Cerebellar nuclear complex (tissue), 1 donor: ENCODE measurements at regions not wholly inside any gene's neighbourhood (a gene's known extent, or its start where the extent isn't known, plus 50 kb on each side); places are given as distances from the start of the nearest gene placed in this dataset.
"Not testable (repeated sequence)": the region's sequence is repeated elsewhere in the genome, so short reads cannot be mapped to it uniquely, and the experiment has no call there.

Source experiments
- DNase-seq, 2 experiments: peaks; one replicate each; lab custom pipeline; 2025; lab: John Stamatoyannopoulos, UW

DNA sequence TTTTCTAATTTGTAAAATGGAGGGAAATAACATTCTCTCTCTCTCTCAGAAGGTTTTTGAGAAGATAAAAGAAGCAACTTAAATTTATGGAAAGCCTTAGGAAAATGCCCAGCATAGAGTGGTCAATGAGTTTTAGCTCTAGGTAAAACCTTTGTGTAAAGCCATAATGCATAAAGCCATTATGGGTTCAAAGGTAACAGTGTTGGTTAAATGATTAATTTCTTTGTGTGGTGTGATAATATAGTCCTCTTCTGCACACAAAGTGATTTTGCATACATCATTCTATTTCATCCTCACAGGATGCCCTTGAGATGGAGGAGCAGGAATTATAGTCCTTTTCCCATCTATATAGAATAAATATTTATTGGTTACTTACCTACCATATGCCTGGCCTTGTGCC, 602.9 kb downstream of the CSNK1G3 start:
- no peak for DNase-seq

DNA sequence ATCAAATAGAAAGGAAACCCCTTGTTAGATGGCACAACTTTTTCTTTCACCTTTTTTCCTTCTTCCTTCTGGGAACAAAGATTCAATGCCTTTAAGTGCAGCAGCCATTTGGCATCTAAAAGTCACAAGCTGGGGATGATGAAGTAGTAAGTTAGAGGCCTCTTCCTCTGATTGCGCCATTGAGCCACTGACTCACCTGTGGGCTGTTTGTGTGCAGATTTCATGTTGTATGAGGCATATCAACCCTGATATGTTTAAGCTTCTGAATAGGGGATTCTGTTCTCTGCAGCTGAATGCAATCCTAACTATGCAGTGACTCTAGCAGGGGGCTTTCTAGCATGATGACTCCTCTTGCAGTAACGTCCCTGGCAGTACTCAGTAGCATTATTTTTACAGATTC, 599.9 kb downstream of the CSNK1G3 start:
- no peak for DNase-seq

DNA sequence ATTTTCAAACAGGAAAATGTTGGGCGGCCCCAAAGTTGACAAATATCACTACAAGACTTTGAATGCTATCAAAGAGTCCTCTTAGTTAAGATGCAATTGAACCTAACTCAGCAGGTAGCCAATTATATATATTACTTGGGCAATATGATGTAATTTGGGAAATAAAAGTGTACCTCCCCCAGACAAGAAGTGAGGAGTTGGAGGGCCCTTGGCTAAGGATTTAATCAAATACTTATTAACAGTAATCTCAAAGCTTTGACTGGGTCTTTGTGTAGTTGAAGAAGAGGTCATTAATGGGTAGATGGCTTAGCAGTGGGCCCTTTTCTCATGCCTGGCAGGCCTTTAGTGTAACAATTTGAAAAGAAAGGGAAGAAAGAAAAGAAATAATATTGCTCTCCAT, 599.0 kb downstream of the CSNK1G3 start:
- DNase-seq = no peak

DNA sequence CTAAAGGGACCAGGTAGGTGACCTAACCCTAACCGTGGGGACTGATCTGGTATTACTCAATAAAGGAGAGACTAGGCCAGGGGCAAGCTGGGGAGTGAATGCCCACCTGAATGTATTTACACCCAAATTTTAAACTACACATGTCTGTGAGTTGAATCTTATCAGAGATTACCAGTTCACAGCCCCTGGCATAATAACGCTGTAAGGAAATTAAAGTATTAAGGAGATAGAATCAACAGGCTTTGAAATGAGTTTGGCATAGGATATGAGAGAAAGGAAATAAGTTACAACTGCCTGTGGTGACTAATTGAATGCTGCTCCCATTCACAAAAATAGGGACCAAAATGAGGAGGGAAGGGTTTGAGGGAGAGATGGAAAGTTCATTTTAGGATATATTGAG, 593.3 kb downstream of the CSNK1G3 start:
- no peak for DNase-seq

DNA sequence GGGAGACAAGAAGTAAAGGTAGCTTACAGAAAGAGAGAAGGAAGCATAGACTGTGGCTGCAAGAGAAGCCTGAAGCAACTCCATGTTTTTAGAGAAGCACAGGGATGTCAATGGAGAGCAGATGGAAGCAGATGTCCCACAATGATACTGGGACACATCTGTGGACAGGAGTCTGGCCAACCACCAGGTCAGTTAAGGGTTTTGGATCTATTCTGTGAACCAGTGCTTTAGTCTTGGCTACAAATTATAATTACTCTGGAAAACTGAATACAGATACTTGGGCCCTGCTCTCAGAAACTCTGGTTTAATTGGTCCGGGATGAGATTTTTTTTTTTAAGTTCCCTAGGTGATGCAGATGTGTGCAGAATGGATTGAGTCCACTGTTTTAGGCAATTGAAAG, 592.8 kb downstream of the CSNK1G3 start:
- no peak for DNase-seq

DNA sequence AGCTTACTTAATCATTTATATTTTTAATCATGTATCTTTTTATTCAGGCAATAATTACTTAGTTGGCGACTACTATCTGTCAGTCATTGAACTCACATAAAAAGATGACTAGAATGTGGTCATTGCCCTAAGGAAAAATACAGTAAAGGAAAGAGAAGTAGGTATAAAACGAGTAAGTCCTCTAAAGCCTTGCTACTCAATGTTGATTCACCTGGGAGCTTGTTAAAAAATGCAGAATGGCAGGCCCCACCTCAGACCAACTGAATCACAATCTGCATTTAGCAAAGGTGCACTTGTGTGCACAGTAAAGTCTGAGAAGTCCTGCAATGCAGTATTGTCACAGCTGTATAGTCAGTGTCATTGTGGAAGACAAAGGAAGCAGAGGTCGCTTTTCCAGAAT, 592.4 kb downstream of the CSNK1G3 start:
- no peak for DNase-seq

DNA sequence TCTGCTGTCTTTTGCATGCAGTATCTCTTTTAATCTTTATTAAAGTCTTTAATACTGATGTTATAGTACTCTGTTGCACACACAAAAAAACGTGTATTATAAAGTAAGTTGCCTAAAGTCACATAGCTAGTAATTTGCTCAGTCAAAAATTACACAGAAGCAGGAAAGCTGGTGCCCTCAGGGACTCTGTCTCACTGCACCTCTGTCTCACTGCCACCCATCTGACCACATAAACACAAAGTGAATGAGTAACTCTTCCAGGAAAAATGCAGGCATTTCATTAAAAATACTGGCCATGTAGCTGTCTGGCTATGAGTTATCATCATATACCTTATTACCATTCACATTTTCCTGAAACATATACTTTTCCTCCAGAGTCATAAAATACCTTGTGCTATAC, 591.7 kb downstream of the CSNK1G3 start:
- no peak for DNase-seq

DNA sequence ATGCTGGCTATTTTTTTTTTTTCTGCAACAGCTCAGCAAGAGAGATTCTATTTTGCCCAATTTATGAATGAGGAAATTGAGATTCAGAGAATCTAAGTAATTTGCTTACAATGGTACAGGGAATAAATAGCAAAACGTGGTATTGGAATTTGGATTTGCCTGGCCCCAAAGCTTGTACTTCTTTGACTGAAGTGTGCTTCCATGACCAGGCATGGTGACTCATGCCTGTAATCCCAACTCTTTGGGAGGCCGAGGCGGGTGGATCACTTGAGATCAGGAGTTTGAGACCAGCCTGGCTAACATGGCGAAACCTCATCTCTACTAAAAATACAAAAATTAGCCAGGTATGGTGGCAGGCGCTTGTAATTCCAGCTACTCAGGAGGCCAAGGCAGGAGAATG, 591.1 kb downstream of the CSNK1G3 start:
- DNase-seq = not testable (repeated sequence)

DNA sequence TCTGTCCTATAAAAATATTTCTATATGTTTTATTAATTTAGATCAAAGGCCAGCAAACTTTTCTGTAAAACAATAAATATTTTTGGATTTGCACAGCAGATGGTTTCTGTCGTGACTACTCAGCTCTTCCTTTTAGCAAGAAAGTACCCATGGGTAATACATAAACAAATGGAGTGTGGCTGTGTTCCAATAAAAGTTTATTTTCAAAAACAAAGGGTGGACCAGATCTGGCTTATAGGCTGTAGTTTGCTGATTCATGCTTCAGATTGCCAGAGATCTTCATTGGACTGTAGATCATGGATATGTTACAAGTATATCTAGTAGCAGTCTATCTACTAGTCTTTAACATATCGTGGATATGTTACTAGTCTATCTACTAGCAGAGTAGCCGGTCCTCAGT, 590.5 kb downstream of the CSNK1G3 start:
- no peak for DNase-seq

DNA sequence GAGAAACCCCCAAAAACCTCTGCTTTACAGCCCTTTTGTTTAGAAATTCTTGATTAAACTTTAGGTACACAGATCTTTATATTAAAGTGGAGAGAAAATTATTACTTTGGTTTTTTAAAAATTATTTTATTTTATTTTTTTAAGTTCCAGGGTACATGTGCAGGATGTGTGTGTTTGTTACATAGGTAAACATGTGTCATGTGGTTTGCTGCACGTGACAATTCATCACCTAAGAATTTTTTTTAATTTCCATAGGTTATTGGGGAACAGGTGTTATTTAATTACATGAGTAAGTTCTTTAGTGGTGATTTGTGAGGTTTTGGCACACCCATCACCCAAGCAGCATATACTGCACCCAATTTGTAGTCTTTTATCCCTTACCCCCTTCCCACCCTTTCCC, 581.7 kb downstream of the CSNK1G3 start:
- no peak for DNase-seq

DNA sequence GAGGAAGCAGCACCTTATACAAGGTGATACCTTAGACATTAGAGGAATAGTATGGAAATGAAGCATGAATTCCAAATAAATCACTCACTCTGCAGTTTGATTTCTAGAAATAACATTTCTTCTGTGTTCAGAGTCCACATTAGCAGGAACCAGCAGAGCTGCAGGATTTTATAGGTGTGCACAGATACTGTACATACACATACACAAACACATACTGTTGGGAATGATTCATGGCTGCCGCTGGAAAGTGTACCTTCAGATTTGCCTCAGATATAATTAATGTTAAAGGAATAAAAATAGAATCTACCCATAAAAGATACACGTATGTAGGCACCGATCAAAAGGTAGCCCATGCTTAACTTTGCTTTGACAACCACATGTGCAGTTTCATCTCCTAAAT, 578.1 kb downstream of the CSNK1G3 start:
- DNase-seq = no peak

DNA sequence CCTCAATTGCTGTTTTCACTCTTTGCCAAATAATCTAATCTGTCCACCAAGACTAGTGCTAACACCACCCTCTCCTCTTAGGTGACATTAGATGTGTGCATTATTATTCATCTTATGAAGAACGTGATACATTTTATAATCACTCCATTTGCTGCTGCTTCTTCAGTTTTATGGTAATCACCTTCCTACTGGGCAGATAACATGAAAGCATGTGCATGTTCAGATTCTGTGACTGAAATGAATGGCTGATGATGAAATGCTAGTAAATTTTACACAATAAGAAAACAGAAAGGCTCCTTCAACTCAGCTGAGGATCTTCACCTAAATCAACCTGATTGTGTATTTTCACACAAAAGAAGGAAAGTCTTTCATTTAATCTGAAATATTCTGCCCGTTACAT, 577.6 kb downstream of the CSNK1G3 start:
- DNase-seq = no peak

DNA sequence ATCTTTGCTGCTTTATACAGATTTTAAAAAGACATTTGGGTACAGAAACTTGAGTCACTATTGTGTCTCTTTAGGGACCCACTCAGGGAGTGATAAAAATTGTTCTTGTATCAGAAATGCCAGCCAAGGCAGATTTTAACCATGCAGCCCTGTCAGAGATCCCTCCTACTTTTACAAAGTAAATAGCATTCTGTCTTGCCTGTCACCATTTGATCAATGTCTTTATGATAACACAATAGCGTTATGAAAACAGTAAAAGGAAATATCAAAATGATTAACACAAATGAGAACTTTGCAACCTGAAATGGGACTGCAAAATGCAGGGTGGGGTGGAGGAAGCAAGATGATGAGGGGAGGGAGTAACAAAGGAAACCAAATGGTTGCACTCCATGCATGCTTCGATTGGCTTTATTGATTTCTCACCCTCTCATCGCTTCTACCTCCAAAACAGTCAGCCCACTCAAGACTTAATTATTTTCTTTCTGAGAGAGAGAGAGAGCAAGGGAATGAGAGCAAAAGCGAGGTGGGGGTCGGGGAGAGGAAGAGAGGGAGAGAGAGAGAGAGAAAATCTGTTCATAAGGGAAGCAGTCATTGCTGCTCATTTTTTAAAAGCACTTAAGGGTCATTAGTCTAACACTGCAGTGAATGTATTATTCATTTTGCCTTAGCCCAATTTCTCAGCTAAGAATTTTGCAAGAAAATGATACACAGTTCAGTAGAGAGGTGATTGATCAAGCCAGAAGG, 576.5 kb downstream of the CSNK1G3 start:
- no peak for DNase-seq

DNA sequence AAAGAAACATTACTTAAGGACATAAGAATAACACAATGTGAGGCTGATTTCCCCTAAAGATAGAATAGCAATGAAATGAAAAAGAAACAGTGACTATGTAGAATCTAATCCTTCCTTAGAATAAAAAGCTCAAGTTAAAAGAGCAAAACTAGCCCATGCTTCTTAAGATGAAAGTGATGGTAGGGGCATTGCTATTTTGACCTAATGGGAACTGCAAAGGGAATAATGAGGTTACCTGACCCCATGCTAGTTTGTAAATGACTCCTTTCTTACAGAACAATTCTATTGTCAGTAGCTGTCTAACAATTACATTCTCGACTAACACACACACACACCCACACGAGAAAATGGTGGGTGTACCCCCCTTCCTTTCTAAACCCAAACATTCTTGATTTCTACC, 575.8 kb downstream of the CSNK1G3 start:
- DNase-seq = no peak

DNA sequence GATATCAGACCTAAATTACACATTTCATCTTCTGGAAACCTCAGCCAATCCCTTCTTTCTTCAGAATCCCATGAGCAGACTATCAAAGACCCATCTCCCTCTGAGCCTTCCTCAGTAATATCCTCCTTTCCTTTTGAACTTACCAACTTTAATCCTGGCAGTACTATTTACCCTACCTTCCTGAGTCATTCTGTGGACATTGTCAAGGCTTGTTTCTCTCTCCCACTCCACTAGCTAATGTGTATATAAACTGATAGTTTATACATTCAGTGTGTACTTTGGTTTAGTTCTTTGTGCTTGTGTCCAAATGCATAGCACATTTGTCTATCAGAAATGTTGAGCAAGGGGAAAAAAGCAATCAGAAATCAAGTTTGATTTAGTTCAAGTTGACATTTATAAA, 568.3 kb downstream of the CSNK1G3 start:
- no peak for DNase-seq

DNA sequence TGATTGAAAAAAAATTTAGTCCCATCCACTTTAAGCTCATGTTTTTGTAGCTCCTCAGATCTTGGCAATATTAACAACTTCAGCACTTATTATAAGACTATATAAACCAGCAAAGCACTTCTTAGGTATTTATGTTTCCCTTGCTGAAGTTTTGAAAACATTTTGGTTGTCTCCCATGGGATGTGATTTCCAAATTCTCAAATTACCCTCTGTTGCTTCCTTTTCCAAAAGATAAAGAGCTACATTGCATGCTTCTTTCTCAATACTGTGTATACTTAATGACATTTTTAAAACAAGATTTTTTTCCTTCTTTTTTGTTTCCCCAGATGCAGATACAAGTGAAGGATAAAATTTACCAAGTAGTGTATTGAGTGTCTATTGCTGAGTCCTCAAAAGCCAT, 567.1 kb downstream of the CSNK1G3 start:
- no peak for DNase-seq

DNA sequence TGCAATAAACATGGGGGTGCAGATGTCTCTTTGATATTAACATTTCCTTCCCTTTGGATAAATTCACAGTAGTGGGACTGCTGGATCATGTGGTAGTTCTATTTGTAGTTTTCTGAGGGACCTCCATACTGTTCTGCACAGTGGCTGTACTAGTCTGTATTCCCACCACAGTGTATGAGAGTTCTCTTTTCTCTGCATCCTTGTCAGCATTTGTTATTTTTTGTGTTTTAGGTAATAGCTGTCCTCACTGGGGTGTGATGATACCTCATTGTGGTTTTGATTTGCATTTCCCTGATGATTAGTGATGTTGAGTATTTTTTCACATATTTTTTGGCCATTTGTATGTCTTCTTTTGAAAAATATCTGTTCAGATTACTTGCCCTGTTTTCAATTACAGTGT, 562.5 kb downstream of the CSNK1G3 start:
- DNase-seq = no peak

DNA sequence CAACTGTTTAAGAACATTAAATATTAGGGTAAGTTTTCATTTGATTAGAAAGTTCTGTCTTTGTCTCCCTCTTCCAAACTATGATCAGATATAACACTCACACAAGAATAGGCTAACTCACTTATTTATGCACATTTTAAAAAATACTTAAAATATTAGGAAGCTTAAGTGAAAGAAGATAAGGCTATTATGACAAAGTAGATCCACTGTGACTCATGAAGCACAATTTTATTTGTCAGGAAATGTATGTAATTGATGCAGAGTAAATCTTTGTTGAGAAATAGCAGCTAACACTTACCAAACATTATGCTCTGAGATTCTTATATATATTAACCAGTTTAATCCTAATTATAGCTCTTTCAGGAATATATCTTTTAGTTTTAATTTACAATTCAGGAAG, 560.6 kb downstream of the CSNK1G3 start:
- DNase-seq = no peak

DNA sequence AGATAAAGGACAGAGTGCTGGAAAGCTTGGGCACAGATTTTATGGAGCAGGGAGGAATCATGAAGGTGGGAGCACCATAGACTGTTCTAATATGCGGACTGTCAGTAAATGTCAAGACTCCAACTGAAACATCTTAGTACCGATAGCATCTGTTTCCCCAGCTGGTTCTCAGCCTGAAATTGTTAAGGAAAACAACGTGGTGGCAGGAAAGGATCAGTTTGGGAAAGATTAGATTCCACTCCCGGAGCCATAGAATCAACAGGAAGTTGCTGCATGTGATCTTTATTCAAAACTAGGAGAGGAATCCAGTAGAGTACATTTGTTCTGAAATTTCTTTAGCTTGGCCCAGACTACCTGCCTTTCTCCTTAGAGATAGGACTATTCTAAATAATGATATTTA, 559.1 kb downstream of the CSNK1G3 start:
- DNase-seq = no peak

DNA sequence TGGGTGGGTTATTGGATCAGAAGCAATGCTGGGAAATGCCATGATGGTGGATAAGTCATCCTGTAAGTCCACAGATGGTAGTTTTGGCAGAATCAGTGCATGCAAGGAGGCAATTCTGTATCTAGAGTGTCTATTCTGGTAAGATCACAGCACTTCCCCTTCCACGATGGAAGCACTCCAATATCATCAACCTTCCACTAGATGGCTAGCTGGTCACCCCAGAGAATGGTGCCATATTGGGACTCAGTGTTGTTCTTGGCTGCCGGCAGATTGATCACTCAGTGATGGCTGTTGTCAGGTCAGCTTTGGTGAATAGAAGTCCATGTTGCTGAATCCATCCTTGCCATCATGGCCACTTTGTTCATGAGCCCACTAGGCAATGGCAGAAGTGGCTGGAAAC, 553.5 kb downstream of the CSNK1G3 start:
- no peak for DNase-seq

DNA sequence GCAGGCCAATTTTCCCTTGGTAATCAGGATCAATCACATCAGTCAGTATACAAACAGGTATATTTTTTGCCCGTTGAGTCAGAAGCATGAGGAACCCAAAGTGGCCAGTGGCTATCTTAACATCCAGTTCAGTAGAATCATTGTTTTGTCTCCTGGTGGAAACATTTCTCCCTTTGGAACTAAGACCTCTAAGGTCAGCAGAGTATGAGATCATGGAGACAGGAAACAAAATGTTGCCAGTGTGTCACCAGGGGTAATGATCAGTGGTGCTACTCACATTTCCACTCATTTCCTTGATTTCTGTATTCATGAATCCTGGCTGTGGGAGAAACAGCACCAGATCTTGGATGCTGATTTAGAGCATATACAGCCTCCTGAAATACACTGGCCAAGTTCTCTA, 553.0 kb downstream of the CSNK1G3 start:
- no peak for DNase-seq

DNA sequence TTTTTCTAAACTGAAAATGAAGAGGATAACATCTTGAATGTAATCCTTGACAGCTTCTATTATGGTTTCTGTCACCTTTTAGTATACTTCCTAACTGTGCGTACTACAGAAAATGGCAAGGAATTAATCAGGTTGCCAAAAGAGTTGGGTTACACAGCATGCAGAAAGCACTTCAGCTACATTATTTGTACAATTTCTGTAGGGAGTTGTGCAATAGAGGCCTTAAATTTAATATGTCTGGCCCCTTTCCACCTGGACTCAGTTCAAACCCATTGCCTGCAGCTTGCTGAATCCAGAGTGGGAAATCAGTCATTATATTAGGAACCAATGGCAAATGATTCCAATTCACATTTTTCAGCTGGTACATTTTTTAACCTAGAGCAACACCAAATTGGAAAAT, 549.7 kb downstream of the CSNK1G3 start:
- DNase-seq = no peak

DNA sequence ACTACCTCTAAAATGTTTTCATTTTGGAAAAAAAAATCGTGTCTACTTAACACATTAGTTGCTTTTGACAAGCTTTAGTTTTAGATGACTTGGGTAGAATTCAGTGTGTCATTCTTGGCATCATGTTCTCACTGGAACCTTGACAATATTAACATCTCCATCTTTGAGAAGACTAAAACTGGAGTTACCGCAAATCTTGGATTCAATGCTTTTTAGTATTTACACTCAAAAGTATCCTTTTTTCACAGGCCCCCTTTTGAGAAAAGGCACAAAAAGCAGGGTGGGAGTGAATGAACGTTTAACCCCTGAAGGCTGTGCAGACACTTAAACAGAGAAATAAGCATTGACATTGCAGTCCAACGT, 549.1 kb downstream of the CSNK1G3 start:
- DNase-seq = no peak

DNA sequence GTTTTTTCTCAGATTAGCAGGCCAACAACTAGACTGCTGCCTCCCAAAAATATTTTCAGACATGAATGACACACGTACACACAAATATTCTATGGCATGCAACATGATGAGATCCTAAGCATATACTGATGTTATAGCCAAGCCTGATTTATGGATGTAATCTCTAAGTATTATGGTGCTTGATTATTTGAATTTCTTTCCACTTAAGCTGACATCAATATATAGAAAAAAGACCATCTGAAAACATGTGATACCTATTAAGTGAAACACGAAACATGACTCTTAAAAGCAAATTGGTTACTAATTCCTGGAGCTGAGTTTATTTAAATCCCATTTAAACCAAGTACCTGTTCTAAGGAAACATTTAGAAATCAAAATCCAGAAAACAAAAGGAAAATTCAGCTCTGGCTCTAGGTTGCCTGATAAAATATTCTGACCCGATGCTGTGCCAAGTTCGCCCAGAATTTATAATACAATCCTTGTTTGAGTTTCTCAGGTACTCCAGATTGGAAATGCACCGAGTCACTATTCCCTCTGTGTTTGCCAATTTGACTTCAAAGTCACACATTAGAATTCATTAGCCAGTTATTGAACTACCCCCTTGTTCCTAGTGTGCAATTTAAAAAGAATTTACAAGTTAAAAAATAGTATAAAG, 548.6 kb downstream of the CSNK1G3 start:
- DNase-seq = no peak
